Prostate gland (tissue), 2 donors: ENCODE measurements at regions not wholly inside any gene's neighbourhood (a gene's known extent, or its start where the extent isn't known, plus 50 kb on each side); places are given as distances from the start of the nearest gene placed in this dataset.

ENCODE experiments used
- POLR2A ChIP-seq: fragments of 450-650 bp; IDR thresholded peaks from one replicate; pipeline ENCODE4 v1.6.1; 2016; ENCODE audit warnings: antibody characterized with exemption, mild to moderate bottlenecking
- TF ChIP-seq, protein P1 (sequence below), 4 experiments: fragments of 200-600 bp in 2 of 4; fragments of 450-650 bp in 2 of 4; sonication (generic) in 2 of 4; IDR thresholded peaks; 1 replicate in 3 of 4; 2 replicates in 1 of 4; pipeline ENCODE4 v1.5.1; 2016 to 2019; ENCODE audit warnings: antibody characterized with exemption in 4 of 4, mild to moderate bottlenecking in 2 of 4, moderate library complexity in 2 of 4

DNA sequence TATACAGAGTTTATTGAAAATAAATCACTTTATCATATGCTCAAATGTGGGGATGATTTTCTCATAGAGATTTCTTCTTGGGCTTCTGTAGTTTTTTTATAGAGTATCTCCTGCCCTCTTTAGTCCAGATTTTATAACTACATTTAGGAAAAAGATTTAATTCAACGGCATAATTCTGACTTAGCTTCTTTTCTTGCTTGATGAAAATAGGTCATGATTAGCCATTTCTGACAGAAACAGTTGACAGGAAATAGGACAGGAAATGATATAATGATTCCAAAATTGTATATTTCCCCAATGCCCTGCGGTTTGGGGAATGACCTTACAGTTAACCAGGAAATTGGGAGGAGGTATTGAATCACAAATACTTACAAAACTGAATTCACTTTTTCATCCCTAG is 1531.9 kb upstream of the ACVR2A start:
- TF ChIP-seq, protein P1, sequence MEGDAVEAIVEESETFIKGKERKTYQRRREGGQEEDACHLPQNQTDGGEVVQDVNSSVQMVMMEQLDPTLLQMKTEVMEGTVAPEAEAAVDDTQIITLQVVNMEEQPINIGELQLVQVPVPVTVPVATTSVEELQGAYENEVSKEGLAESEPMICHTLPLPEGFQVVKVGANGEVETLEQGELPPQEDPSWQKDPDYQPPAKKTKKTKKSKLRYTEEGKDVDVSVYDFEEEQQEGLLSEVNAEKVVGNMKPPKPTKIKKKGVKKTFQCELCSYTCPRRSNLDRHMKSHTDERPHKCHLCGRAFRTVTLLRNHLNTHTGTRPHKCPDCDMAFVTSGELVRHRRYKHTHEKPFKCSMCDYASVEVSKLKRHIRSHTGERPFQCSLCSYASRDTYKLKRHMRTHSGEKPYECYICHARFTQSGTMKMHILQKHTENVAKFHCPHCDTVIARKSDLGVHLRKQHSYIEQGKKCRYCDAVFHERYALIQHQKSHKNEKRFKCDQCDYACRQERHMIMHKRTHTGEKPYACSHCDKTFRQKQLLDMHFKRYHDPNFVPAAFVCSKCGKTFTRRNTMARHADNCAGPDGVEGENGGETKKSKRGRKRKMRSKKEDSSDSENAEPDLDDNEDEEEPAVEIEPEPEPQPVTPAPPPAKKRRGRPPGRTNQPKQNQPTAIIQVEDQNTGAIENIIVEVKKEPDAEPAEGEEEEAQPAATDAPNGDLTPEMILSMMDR (IDR thresholded peaks at IDR 0.05): no peak
- TF ChIP-seq POLR2A: no peak
